ENCODE measurements at regions not wholly inside any gene's neighbourhood (a gene's known extent, or its start where the extent isn't known, plus 50 kb on each side); places are given as distances from the start of the nearest gene placed in this dataset.

GRCh38 chr21:24055696-24056095 is 1551.6 kb downstream of the MRPL39 start:
- TF ChIP-seq, protein P1, sequence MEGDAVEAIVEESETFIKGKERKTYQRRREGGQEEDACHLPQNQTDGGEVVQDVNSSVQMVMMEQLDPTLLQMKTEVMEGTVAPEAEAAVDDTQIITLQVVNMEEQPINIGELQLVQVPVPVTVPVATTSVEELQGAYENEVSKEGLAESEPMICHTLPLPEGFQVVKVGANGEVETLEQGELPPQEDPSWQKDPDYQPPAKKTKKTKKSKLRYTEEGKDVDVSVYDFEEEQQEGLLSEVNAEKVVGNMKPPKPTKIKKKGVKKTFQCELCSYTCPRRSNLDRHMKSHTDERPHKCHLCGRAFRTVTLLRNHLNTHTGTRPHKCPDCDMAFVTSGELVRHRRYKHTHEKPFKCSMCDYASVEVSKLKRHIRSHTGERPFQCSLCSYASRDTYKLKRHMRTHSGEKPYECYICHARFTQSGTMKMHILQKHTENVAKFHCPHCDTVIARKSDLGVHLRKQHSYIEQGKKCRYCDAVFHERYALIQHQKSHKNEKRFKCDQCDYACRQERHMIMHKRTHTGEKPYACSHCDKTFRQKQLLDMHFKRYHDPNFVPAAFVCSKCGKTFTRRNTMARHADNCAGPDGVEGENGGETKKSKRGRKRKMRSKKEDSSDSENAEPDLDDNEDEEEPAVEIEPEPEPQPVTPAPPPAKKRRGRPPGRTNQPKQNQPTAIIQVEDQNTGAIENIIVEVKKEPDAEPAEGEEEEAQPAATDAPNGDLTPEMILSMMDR (IDR thresholded peaks at IDR 0.05): no peak
- TF ChIP-seq POLR2A (IDR thresholded peaks at IDR 0.05): no peak
